GM23338 (cell line): ENCODE measurements at regions not wholly inside any gene's neighbourhood (a gene's known extent, or its start where the extent isn't known, plus 50 kb on each side); places are given as distances from the start of the nearest gene placed in this dataset.

Experiments used
- EZH2 ChIP-seq: fragments of 200-600 bp; sonication (generic); IDR thresholded peaks from one replicate; pipeline ENCODE4 v1.8.0; 2017; ENCODE audit warnings: antibody characterized with exemption, mild to moderate bottlenecking, low read depth; ENCODE audit not compliant: unreplicated experiment
- STAT1 ChIP-seq: IDR thresholded peaks from one replicate; pipeline ENCODE4 v1.6.1; 2016; ENCODE audit warnings: antibody characterized with exemption; ENCODE audit not compliant: unreplicated experiment
- TF ChIP-seq, protein P1 (sequence below), 2 experiments: fragments of 200-600 bp in 1 of 2; sonication (generic) in 1 of 2; conservative IDR thresholded peaks; 2 replicates each; pipeline versions ENCODE4 v1.5.1 to v1.6.1; 2016 to 2017; ENCODE audit warnings: antibody characterized with exemption in 2 of 2, low read depth in 2 of 2, mild to moderate bottlenecking in 2 of 2, moderate library complexity in 1 of 2

GRCh38 chr3:6147883-6148282 lies 713.0 kb upstream of the GRM7 start:
- TF ChIP-seq STAT1 (no peak), EZH2 (no peak)
- TF ChIP-seq, protein P1, sequence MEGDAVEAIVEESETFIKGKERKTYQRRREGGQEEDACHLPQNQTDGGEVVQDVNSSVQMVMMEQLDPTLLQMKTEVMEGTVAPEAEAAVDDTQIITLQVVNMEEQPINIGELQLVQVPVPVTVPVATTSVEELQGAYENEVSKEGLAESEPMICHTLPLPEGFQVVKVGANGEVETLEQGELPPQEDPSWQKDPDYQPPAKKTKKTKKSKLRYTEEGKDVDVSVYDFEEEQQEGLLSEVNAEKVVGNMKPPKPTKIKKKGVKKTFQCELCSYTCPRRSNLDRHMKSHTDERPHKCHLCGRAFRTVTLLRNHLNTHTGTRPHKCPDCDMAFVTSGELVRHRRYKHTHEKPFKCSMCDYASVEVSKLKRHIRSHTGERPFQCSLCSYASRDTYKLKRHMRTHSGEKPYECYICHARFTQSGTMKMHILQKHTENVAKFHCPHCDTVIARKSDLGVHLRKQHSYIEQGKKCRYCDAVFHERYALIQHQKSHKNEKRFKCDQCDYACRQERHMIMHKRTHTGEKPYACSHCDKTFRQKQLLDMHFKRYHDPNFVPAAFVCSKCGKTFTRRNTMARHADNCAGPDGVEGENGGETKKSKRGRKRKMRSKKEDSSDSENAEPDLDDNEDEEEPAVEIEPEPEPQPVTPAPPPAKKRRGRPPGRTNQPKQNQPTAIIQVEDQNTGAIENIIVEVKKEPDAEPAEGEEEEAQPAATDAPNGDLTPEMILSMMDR (conservative IDR thresholded peaks at IDR 0.05; ENCODE audit: low read depth in 2 of 2): no peak
